ENCODE measurements at regions not wholly inside any gene's neighbourhood (a gene's known extent, or its start where the extent isn't known, plus 50 kb on each side); places are given as distances from the start of the nearest gene placed in this dataset.
"Not testable (repeated sequence)": the region's sequence is repeated elsewhere in the genome, so short reads cannot be mapped to it uniquely, and the experiment has no call there.

- FAIRE-seq = no peak
These were observed 974.2 kb downstream of the FSCB start for GRCh38 chr14:43532825-43533416.

GRCh38 chr14:43528321-43528720 lies 978.8 kb downstream of the FSCB start:
- no peak for FAIRE-seq

GRCh38 chr14:43525658-43526057 lies 981.4 kb downstream of the FSCB start:
- no peak for FAIRE-seq

- FAIRE-seq = no peak
These were observed 984.2 kb downstream of the FSCB start for GRCh38 chr14:43522901-43523300.

GRCh38 chr14:43522191-43522590 lies 984.9 kb downstream of the FSCB start:
- FAIRE-seq = no peak

GRCh38 chr14:43503508-43503907 lies 1003.6 kb downstream of the FSCB start:
- no peak for FAIRE-seq

- FAIRE-seq = not testable (repeated sequence)
These were observed 1014.7 kb downstream of the FSCB start for GRCh38 chr14:43492359-43492758.

GRCh38 chr14:43483415-43483814 lies 1023.7 kb downstream of the FSCB start:
- FAIRE-seq = no peak

GRCh38 chr14:43481864-43482263 lies 1025.2 kb downstream of the FSCB start:
- no peak for FAIRE-seq

- no peak for FAIRE-seq
These were observed 1026.1 kb downstream of the FSCB start for GRCh38 chr14:43480976-43481375.

- FAIRE-seq = no peak
These were observed 1027.4 kb downstream of the FSCB start for GRCh38 chr14:43479596-43480195.

GRCh38 chr14:43476822-43477221 lies 1030.3 kb downstream of the FSCB start:
- no peak for FAIRE-seq

GRCh38 chr14:43475757-43476156 lies 1031.3 kb downstream of the FSCB start:
- FAIRE-seq = no peak

GRCh38 chr14:43471595-43471994 lies 1035.5 kb downstream of the FSCB start:
- no peak for FAIRE-seq

- no peak for FAIRE-seq
These were observed 1042.1 kb downstream of the FSCB start for GRCh38 chr14:43464968-43465367.

- no peak for FAIRE-seq
These were observed 1057.8 kb downstream of the FSCB start for GRCh38 chr14:43449291-43449690.

GRCh38 chr14:43438056-43438455 lies 1069.0 kb downstream of the FSCB start:
- no peak for FAIRE-seq

- FAIRE-seq = no peak
These were observed 1088.8 kb downstream of the FSCB start for GRCh38 chr14:43418324-43418723.

- FAIRE-seq = no peak
These were observed 1094.0 kb downstream of the FSCB start for GRCh38 chr14:43413084-43413483.

- FAIRE-seq = no peak
These were observed 1095.2 kb downstream of the FSCB start for GRCh38 chr14:43411841-43412240.

- no peak for FAIRE-seq
These were observed 1096.5 kb downstream of the FSCB start for GRCh38 chr14:43410631-43411030.

GRCh38 chr14:43408472-43408871 lies 1098.6 kb downstream of the FSCB start:
- no peak for FAIRE-seq

- FAIRE-seq = peak; percentile 51
These were observed 1099.4 kb downstream of the FSCB start for GRCh38 chr14:43407706-43408105.

- FAIRE-seq = no peak
These were observed 1100.2 kb downstream of the FSCB start for GRCh38 chr14:43406931-43407330.

GRCh38 chr14:43399289-43399688 lies 1107.8 kb downstream of the FSCB start:
- FAIRE-seq = no peak

Measured in islet of Langerhans (tissue), 1 donor.